NCI-H345 treated with DMSO at 0.1 percent for 48 hours (cell line): ENCODE measurements at regions not wholly inside any gene's neighbourhood (a gene's known extent, or its start where the extent isn't known, plus 50 kb on each side); places are given as distances from the start of the nearest gene placed in this dataset.

ENCODE experiments used
- DNase-seq: peaks from one replicate; lab custom pipeline; 2025; ENCODE audit not compliant: unreplicated experiment; lab: John Stamatoyannopoulos, UW

DNA sequence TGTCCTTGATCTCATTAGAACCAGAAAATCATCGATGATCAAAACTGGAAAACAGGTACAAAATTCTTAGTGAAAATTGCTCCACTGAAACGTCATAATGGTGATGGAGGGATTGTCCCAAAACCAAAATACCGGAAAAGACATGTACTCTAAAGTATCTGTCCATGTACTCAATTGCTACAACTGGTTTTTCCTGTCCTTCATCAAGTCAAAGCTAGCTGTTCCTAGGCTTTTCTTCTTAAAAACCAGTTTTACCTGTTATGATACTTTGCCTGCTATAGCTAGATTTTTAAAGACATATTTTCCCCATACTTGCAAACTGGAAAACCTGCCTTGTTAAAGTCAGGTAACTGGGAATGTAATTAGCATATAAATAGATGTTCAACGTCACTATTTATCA is 50.5 kb upstream of the LRRC1 start:
- no peak for DNase-seq

DNA sequence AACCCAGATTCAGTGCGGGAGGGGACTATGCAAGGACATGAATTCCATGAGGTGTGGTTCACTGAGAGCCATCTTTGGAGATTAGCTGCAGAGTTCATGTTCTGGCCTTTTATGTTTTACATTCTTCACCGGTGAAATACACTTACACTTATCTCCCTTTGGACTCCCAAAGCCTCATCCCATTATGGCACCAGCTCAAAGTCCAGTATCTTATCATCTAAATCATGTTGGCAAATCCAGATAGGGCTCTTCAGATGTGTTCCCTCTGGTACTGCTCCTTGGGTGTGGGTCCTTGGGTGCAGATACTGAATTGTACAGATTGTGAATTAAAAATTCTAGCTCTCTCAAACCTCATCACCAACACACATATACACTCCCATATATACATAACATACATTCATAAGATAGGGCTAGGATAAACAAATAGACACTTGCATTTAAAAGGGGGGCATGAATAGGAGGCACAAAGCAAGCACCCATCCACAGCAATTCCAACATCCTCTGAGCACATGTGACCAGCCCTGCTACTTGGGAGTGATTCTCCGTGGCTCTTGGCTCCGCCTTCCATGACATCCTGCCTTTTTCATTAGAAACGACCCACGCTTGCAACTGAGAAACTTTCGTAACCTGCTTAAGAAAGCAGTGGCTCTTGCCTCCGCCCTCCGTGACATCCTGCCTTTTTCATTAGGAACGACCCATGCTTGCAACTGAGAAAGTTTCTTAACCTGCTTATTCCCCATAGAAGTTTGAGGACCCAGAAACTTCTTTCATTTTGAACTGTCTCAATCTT is 53.6 kb upstream of the LRRC1 start:
- DNase-seq, result no peak

DNA sequence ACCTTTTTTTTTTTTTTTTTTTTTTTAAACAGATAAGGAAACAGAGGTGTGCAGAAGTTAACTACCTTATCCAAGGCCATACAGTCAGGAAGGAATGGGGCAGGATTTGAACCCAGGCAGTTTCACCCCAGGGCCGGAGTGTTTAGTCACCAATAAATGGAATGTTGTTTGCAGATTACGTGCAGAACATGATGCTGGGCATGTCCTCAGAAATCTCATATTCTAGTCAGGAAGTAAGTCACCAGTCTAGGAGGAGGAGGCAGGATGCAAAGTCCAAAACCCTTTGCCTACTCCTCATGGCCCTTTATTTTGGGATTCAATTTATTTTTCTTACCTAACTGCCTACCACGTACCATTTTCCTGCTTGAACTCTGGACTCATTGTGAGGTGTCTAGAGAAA is 57.1 kb upstream of the LRRC1 start:
- DNase-seq, result no peak

DNA sequence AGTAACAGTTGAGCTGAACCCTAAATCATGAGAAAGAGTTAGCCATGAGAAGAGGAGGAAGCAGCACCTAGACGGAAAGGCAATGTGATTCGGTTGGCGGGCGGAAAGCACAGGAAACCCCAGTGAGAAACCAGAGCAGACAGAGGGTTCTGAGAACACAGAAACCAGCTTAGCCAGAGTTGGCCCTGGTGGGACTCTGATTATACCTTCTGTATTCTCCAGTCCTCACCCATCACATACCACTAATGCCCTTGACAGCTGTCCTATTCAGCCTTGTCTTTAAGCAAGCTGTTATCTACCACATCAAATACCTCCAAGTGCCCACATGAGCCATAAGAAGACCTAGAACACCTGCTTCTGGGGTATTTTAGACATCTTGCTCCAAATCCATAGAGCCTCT is 58.9 kb upstream of the LRRC1 start:
- DNase-seq, result no peak

DNA sequence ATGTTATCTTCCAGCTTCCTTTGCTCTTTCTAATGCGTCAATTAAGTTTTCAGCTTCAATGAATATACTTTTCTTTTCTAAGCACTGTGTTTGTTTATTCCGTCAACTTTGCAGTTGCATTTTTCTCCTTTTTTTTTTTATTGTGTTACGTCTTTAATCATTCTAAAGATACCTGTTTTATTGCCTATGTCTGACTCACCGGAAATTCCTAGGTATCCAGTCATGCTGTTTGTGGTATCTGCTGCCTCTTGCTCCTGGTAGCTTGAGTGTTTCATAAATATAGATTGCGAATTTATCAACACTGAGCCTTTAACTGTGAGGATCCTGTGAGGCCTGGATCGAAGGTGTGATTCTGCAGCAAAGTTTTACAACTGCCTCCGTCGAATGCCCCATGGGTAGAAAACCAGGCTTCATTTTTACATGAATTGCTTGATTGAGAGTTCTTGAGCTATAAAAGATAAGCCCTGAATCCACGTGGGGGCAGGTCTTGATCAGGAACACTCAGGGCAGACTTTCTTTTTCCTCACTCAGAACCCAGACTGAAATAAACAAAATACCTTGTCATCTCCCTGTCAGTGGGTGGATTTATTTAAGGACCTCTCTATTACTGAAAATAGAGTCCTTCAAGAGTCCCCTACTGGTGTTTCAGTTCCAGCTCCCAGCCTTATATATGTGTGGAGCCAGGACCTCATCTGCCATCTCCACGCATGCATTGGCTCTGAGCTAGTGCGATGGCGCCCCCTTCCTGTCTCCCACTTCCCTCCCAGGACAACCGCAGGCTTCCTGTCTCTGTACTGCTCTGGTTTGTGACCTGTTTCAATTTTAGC is 60.1 kb upstream of the LRRC1 start:
- no peak for DNase-seq

DNA sequence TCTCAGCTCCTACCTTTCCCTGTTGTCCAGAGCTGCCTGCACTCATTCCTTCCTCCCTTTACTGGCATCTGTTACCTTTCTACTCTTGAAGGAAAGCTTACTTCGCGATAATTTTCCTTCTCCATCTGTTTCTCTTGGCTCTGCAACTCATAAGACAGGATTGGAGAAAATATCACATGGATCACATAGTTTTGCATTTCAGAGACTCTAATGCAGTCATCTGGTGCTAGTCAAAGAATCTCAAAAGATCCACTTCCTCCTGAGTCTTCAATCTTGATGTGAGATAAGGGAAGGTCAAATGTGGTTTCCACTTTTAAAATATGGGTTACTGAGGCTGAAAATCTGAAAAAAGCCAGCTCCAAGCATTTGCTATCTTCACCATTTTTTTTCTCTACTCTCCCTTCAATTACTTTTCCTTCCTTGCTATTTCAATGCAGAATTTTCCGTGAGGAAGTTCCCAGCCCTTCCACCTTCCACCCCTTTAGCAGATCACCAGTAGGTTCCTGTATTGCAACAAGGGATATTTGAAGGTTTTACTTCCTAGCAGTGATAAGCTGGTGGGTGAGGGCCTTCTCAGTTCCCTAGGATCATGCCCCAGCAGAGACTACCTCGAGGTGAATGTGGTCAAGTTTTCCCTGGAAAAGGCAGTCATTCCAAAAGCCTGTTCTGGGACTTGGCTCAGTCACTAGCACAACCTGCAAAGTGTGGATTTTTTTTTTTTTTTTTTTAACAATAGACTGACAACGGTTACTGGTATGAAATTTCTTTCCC is 62.8 kb upstream of the LRRC1 start:
- no peak for DNase-seq

DNA sequence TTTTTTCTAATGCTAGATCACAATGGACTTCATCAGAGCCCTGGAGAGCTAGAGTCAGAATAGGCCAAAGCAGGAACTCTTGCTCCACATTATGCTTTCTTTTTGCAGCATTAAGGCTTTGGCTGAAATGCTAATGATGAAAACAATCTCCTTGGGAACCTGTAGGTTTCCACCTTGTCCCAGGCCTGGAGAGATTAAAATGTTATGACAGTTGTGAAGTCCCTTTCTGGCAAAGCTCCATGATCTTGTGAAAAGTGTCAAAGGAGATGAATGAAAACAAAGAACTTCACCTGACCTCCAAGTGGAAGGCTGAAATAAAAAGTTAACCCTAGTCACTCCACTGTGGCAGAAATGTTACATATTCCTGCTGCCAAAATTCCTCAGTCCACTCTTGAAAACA is 64.0 kb upstream of the LRRC1 start:
- DNase-seq, result no peak

DNA sequence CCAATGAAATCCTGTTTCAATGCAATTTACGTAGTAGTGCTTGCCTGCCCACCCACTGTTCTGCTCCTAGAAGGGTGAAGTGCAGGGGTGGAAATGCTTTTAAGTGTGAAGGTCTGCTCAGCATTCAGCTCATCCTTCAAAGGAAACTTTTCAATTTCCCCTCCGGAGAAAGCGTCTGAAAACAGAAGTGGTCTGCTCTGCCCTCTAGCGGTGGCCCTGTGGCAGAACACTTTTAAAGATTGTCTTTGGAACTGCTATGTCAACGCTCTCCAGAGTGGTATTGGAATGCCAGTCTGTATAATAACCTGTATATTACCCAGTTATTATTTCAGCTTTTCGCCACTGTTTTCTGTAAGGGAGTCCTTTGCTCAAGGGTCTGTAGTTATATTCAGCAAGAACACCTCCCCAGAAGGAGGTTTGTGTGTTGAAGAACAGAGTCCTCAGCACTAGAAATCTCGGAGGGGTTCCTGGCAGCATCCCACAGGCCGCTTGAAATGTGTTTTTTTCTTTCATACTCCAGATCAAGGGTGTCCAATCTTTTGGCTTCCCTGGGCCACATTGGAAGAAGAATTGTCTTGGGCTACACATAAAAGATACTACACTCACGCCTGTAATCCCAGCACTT is 63.1 kb upstream of the KLHL31 start:
- DNase-seq, result no peak

DNA sequence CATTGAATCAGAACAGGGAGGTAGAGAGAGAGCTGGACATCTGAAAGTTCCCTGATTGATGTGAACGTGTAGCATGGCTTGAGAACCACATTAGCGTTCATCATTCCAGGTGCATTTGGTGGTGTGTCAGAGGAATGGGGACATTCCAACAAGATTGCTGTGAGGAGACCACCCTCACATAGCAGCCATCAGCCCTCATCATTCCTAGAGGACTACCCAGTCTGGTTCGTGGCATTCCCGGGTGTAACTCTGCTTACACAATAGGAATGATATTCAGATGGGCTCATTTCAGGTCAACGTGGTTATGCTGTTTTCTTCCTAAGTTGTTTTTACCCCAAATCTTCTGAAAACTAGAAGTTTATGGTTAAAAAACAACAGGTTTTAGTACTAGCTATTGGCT is 62.2 kb upstream of the KLHL31 start:
- no peak for DNase-seq

DNA sequence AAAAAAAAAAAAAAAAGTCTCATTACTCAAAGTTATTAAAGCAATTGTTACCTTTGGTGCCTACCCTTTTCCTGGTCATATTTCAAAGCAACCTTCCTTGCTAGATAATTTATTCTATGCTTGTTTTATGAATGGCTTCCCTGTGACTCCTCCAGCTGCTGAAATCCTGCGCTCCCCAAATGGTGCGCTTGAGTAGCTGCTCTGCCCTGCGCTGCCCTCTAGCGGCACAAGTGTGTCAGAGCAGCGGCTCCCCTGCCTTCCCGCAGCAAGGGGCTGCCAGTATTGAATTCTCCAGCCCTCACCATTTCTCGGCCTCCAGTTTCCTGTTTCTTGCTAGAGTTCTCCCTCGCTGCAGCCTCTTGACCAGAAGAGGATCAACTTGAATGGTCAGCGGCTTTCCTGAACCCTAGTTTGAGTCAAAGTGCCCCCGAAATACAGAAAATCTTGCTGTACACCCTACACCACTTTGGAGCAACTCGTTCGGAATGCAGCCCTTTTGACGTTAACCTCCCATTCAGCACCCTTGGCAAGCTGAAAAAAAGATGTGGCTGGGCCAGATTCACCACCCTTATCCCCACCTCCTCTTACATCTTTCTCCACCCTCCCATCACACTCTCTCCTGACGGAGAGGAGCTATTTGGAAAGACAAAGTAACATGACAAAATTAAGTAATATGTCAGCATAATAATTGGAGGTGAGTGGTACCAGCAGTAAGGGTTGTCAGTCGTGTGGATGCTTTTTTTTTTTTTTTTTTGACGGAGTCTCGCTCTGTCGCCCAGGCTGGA is 60.4 kb upstream of the KLHL31 start:
- peak; percentile 53 for DNase-seq

DNA sequence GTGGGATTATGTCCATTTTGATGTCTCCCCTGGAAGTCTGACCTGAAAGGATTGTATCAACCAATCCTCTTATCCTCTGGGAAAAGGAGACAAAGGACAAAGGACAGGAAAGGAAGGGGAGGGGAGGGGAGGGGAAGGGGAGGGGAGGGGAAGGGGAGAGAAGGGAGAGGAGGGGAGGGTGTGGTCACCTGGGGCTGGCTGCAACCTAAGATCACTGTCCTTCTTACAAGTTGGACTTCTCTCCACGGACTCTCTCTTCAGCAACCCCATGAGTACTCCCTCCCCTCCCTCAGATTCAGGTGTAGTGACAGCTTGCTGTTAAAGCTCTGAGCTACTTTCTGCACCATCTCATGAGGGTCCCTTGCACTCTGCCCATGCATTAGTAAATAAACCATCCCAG is 58.9 kb upstream of the KLHL31 start:
- no peak for DNase-seq

DNA sequence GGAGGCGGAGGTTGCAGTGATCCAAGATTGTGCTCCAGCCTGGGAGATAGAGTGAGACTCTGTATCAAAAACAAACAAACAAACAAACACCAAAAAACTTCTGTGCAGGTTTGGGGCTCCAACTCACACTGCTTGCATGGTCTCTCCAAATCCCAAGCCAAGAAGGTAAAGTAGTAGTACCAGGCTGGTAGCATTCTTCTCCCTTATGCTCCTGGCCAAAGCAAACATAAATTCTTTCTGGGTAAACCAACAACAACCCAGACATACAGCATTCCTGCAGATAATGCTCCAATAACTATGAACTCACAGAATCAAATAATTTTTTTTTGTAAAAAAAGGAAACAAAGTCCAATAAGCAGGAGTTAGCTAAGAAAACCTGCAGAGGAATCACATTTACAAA is 57.8 kb upstream of the KLHL31 start:
- DNase-seq, result no peak

DNA sequence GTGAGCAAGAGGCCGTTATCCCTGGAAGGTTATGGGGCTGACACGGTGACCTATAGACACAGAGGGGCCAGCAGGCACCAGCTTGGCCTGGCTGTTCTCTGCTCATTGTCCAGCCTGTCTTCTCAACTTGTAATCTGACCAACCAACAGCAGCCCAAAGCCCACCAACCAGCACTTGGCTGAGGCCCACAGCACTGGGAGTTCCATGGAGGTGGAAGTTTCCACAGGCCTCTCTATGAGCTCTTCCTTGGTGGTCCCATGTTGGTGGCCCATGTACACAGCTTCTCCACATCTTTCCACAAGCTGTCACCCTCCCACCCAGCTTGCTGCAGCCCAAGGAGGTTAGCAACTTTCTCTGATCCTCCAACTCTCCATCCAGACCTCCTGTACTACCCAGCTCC is 56.2 kb upstream of the KLHL31 start:
- no peak for DNase-seq

DNA sequence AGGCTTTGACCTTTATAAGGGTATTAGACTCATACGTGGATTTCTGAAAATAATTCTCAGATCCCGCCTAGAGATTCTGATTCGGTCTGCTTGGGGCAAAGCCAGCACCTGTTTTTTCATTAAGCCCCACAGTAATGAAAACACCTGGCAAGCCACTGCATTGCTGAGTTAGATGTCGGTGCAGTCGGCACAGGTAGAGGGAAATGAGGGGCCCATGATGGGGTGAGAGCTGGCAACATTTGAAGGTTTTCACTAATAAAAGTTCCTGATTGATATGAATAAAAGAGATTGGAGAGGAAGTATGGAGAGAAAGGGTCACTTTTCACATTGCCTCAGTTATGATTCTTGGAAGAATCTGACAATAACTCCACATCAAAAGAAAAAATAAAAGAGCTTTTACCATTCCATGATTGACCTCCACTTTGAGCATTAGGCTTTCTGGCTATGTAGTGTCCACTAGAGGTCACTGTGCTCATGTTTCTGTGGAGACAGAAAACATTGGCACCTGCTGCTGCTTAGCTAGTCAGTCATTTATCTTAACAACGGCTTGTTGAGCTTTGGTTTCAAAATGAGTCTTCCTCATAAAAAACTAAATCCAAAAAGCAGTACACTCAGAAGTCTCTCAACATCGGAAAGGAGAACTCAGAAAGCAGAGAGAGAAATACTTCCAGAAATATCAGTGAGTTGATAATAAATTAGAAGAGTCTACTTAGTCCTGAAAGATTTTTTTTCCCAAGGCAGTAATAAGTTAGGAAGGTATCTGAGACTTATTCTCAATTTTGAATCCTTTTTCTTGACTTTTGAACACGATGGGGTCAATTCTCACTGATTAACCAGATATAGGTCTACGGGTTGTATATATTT is 53.3 kb upstream of the KLHL31 start:
- peak; percentile 68 for DNase-seq

DNA sequence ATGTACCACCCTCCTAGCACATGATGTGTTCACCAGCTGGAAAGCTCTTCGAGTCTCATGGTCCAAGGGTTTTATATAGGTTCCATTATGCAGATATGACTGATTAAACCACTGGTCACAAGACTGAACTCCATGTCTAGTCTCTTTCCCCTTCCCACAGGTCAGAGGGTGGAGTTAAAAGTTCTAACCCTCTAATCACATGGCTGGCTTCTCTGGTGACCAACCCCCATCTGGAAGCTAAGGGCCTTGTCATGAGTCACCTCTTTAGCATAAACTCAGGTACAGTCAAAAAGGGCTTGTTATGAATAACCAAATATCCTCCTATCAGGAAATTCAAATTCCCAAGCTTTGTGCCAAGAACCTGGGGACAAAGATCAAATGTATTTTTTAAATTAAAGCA is 52.0 kb upstream of the KLHL31 start:
- DNase-seq, result no peak

DNA sequence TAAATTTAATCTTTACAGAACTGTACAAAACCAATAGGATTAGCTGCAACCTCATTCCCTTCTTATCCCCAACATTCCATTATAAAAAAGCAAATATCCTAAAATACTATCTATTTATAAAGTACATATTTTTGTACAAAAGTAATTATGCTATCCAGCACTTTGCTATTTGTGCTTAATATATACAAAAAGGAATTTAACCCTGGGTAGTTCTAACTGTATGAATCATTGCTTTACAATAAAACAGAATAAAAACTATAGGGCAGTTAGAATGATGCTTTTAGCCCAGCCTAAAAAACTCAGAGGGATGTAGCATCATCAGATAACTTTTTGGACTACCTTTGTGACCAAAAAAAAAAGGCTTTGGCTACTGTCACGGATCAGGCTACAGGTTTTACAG is 49.9 kb upstream of the KLHL31 start:
- DNase-seq, result no peak
